H1 (cell line): ENCODE measurements at regions not wholly inside any gene's neighbourhood (a gene's known extent, or its start where the extent isn't known, plus 50 kb on each side); places are given as distances from the start of the nearest gene placed in this dataset.

Experiments used
- CTCF ChIA-PET: fragments of 300-600 bp; sonication (Branson Sonifier 250); formaldehyde crosslinking; loops from one replicate; lab custom pipeline; 2021; ENCODE audit not compliant: partially characterized antibody; lab: Charles Lee
- POLR2A ChIA-PET: fragments of 300-600 bp; sonication (Branson Sonifier 250); formaldehyde crosslinking; loops from one replicate; lab custom pipeline; 2021; ENCODE audit warnings: inconsistent platforms; ENCODE audit not compliant: partially characterized antibody; lab: Charles Lee
- DNase-seq, 2 experiments: peaks; one replicate each; pipeline versions ENCODE4 v3.0.0 to v3.0.0-alpha.2; 2010 to 2022; ENCODE audit warnings: low spot score in 2 of 2, low read depth in 1 of 2, mixed read lengths in 1 of 2
- FAIRE-seq: peaks from 2 replicates; lab custom pipeline; 2011; peaks lifted over from hg19 to GRCh38; lab: Jason Lieb, UNC
- H2AFZ ChIP-seq: 2 replicates; pipeline ENCODE4 v1.8.1; 2012; ENCODE audit warnings: low read length, inconsistent platforms
- H2AK5ac ChIP-seq: 2 replicates; pipeline ENCODE4 v1.6.1; 2013; ENCODE audit warnings: low read depth, low read length
- H2BK120ac ChIP-seq: replicated peaks from 2 replicates; pipeline ENCODE3; 2013; ENCODE audit warnings: low read depth, low read length, inconsistent platforms
- H2BK12ac ChIP-seq: 2 replicates; pipeline ENCODE4 v1.6.1; 2013; ENCODE audit warnings: low read depth, low read length
- H2BK15ac ChIP-seq: 2 replicates; pipeline ENCODE4 v1.6.1; 2013; ENCODE audit warnings: low read length
- H2BK20ac ChIP-seq: 2 replicates; pipeline ENCODE4 v1.6.1; 2013; ENCODE audit warnings: low read length
- H2BK5ac ChIP-seq: 2 replicates; pipeline ENCODE4 v1.6.1; 2013; ENCODE audit warnings: low read depth, low read length
- H3K14ac ChIP-seq: 2 replicates; pipeline ENCODE4 v1.6.1; 2013; ENCODE audit warnings: inconsistent platforms; ENCODE audit not compliant: insufficient read length
- H3K18ac ChIP-seq: 2 replicates; pipeline ENCODE4 v1.6.1; 2013; ENCODE audit warnings: low read length; ENCODE audit errors: extremely low read depth
- H3K23ac ChIP-seq: 2 replicates; pipeline ENCODE4 v1.6.1; 2013; ENCODE audit warnings: inconsistent platforms; ENCODE audit not compliant: insufficient read length
- H3K23me2 ChIP-seq: 2 replicates; pipeline ENCODE4 v1.6.1; 2013; ENCODE audit warnings: low read depth, low read length
- H3K27ac ChIP-seq: 2 replicates; pipeline ENCODE4 v1.6.1; 2011; ENCODE audit warnings: low read depth, low read length, inconsistent platforms
- H3K27me3 ChIP-seq, 4 experiments: replicated peaks in 1 of 4; 1 replicate in 1 of 4; 2 replicates in 3 of 4; pipeline versions ENCODE4 v1.6.1 to v1.8.1; 2011 to 2013; ENCODE audit warnings: low read length in 3 of 4, mild to moderate bottlenecking in 3 of 4, inconsistent platforms in 2 of 4, mixed read lengths in 2 of 4, moderate library complexity in 1 of 4; ENCODE audit not compliant: control insufficient read depth in 3 of 4, insufficient read depth in 3 of 4; ENCODE audit errors: extremely low read depth in 1 of 4
- H3K36me3 ChIP-seq, 4 experiments: 2 replicates each; pipeline versions ENCODE4 v1.6.1 to v1.8.1; 2011 to 2013; ENCODE audit warnings: mild to moderate bottlenecking in 4 of 4, low read length in 3 of 4, moderate library complexity in 2 of 4, control low read depth in 1 of 4, inconsistent platforms in 1 of 4; ENCODE audit not compliant: insufficient read depth in 4 of 4, control insufficient read depth in 2 of 4
- H3K4ac ChIP-seq: replicated peaks from 2 replicates; pipeline ENCODE3; 2013; ENCODE audit warnings: low read length, low read depth, mixed read lengths, inconsistent platforms; ENCODE audit not compliant: insufficient read length
- H3K4me1 ChIP-seq, 4 experiments: replicated peaks in 1 of 4; 1 replicate in 1 of 4; 2 replicates in 3 of 4; pipeline versions ENCODE4 v1.6.1 to v1.8.1; 2011 to 2013; ENCODE audit warnings: low read length in 3 of 4, inconsistent platforms in 2 of 4, mixed read lengths in 1 of 4; ENCODE audit not compliant: insufficient read depth in 4 of 4, control insufficient read depth in 3 of 4
- H3K4me2 ChIP-seq, 2 experiments: 2 replicates each; pipeline versions ENCODE4 v1.6.1 to v1.8.1; 2011 to 2013; ENCODE audit warnings: low read depth in 2 of 2, low read length in 2 of 2, control low read depth in 1 of 2, inconsistent platforms in 1 of 2, mild to moderate bottlenecking in 1 of 2; ENCODE audit not compliant: insufficient read depth in 1 of 2
- H3K4me3 ChIP-seq, 4 experiments: fragments of 200-600, 300-600 bp in 1 of 4; sonication (generic), shearing (Covaris generic), sonication (Bioruptor Twin) in 1 of 4; 2 replicates each; pipeline versions ENCODE4 v1.5.1 to v1.8.1; 2011 to 2016; ENCODE audit warnings: low read length in 4 of 4, low read depth in 3 of 4, control low read depth in 2 of 4, inconsistent platforms in 2 of 4, mild to moderate bottlenecking in 2 of 4, mixed read lengths in 1 of 4, moderate library complexity in 1 of 4; ENCODE audit not compliant: insufficient read depth in 2 of 4; ENCODE audit errors: extremely low read depth in 1 of 4
- H3K56ac ChIP-seq: replicated peaks from 2 replicates; pipeline ENCODE3; 2013; ENCODE audit warnings: low read depth, mild to moderate bottlenecking, mixed read lengths, low read length, inconsistent platforms; ENCODE audit not compliant: insufficient read length
- H3K79me1 ChIP-seq: 2 replicates; pipeline ENCODE4 v1.6.1; 2013; ENCODE audit warnings: low read depth, low read length, control low read depth
- H3K79me2 ChIP-seq, 2 experiments: 2 replicates each; pipeline versions ENCODE4 v1.6.1 to v1.8.1; 2012 to 2013; ENCODE audit warnings: low read length in 2 of 2, mild to moderate bottlenecking in 2 of 2, inconsistent platforms in 1 of 2; ENCODE audit not compliant: insufficient read depth in 2 of 2, control insufficient read depth in 1 of 2
- H3K9ac ChIP-seq, 4 experiments: replicated peaks in 1 of 4; 1 replicate in 1 of 4; 2 replicates in 3 of 4; pipeline versions ENCODE4 v1.6.1 to v1.8.1; 2011 to 2013; ENCODE audit warnings: low read depth in 3 of 4, low read length in 3 of 4, control low read depth in 2 of 4, mild to moderate bottlenecking in 2 of 4, moderate library complexity in 2 of 4, inconsistent platforms in 1 of 4; ENCODE audit errors: extremely low read depth in 1 of 4
- H3K9me3 ChIP-seq, 2 experiments: 2 replicates each; pipeline versions ENCODE4 v1.6.1 to v1.8.1; 2012 to 2013; ENCODE audit warnings: mild to moderate bottlenecking in 2 of 2, moderate library complexity in 2 of 2, control low read depth in 1 of 2, inconsistent platforms in 1 of 2, low read depth in 1 of 2, low read length in 1 of 2, mixed read lengths in 1 of 2; ENCODE audit not compliant: insufficient read depth in 2 of 2
- H4K20me1 ChIP-seq, 2 experiments: replicated peaks in 1 of 2; 2 replicates each; pipeline versions ENCODE3 to v1.8.1; 2011 to 2013; ENCODE audit warnings: inconsistent platforms in 2 of 2, low read length in 2 of 2, mild to moderate bottlenecking in 1 of 2; ENCODE audit not compliant: insufficient read depth in 2 of 2, control insufficient read depth in 1 of 2
- H4K5ac ChIP-seq: 2 replicates; pipeline ENCODE4 v1.6.1; 2013; ENCODE audit warnings: low read length, low read depth, mixed read lengths, inconsistent platforms; ENCODE audit not compliant: insufficient read length
- H4K8ac ChIP-seq: 2 replicates; pipeline ENCODE4 v1.8.0; 2013; ENCODE audit warnings: mild to moderate bottlenecking, moderate library complexity, low read length, inconsistent platforms; ENCODE audit not compliant: insufficient read depth; ENCODE audit errors: extremely low read depth
- H4K91ac ChIP-seq: replicated peaks from 2 replicates; pipeline ENCODE3; 2013; ENCODE audit warnings: low read length, mixed read lengths, inconsistent platforms; ENCODE audit not compliant: insufficient read length
- ASH2L ChIP-seq: fragments of 200-600, 300-600 bp; sonication (generic); IDR thresholded peaks from one replicate; pipeline ENCODE4 v1.7.1; 2017; ENCODE audit warnings: low read length
- BRCA1 ChIP-seq: IDR thresholded peaks from 2 replicates; pipeline ENCODE4 v1.6.1; 2012; ENCODE audit warnings: low read depth, low read length, improper control_type of control experiment
- JUN ChIP-seq: IDR thresholded peaks from 2 replicates; pipeline ENCODE4 v1.6.1; 2011; ENCODE audit warnings: low read depth, mild to moderate bottlenecking, improper control_type of control experiment, low read length
- KDM5A ChIP-seq: fragments of 200-600 bp; IDR thresholded peaks from 2 replicates; pipeline ENCODE4 v1.7.1; 2012; ENCODE audit warnings: mild to moderate bottlenecking, low read length, inconsistent platforms, mixed read lengths
- POLR2A ChIP-seq, 2 experiments: IDR thresholded peaks; 1 replicate in 1 of 2; 2 replicates in 1 of 2; pipeline ENCODE4 v1.6.1; 2011; ENCODE audit warnings: low read depth in 2 of 2, low read length in 2 of 2, mild to moderate bottlenecking in 2 of 2; ENCODE audit errors: control extremely low read depth in 1 of 2
- RFX5 ChIP-seq: IDR thresholded peaks from 2 replicates; pipeline ENCODE4 v1.6.1; 2011; ENCODE audit warnings: low read depth, low read length, improper control_type of control experiment, borderline replicate concordance

- Histone ChIP-seq H3K23ac (no peak overlapping the region), H2BK120ac (no peak overlapping the region), H3K14ac (no peak overlapping the region), H3K27me3 (no peaks in the 10 kb centered on the region), H3K56ac (no peak overlapping the region), H2BK12ac (no peak overlapping the region), H4K5ac (no peak overlapping the region), H2AFZ (no peak overlapping the region), H3K79me2 (no peaks in the 10 kb centered on the region), H3K79me1 (no peaks in the 10 kb centered on the region), H3K4me2 (no peak overlapping the region), H3K9me3 (no peaks in the 10 kb centered on the region), H3K4me1 (no peaks in the 10 kb centered on the region), H2AK5ac (no peak overlapping the region), H3K18ac (no peak overlapping the region), H3K4ac (no peak overlapping the region), H2BK15ac (no peak overlapping the region), H2BK5ac (no peak overlapping the region), H4K8ac (no peak overlapping the region), H4K91ac (no peak overlapping the region), H3K4me3 (no peak overlapping the region), H3K27ac (no peak overlapping the region), H4K20me1 (no peaks in the 10 kb centered on the region), H3K36me3 (no peaks in the 10 kb centered on the region), H3K23me2 (no peaks in the 10 kb centered on the region), H3K9ac (no peak overlapping the region), H2BK20ac (no peak overlapping the region)
- no peak for TF ChIP-seq POLR2A (IDR thresholded peaks at IDR 0.05; ENCODE audit: control extremely low read depth in 1 of 2, low read depth in 2 of 2, low read length in 2 of 2)
- no peak for TF ChIP-seq KDM5A
- TF ChIP-seq BRCA1, result no peak
- TF ChIP-seq ASH2L, result no peak
- no peak for TF ChIP-seq RFX5
- no peak for TF ChIP-seq JUN
- POLR2A ChIA-PET, result no interaction called here
- FAIRE-seq (no peak), DNase-seq (no peak)
- CTCF ChIA-PET, result interaction anchor here (0.7 kb wide), 2 partner anchors 9 to 15 kb away, joined by 3 read pairs; no protein-coding TSS in a partner anchor
These were observed 586.3 kb downstream of the LRRIQ3 start for GRCh38 chr1:73611681-73612080.
